Activated CD4-positive, alpha-beta T cell treated with anti-CD3 and anti-CD28 coated beads, Interleukin-2, amount 50 U/mL, for 16 hours (primary cell): ENCODE measurements at regions not wholly inside any gene's neighbourhood (a gene's known extent, or its start where the extent isn't known, plus 50 kb on each side); places are given as distances from the start of the nearest gene placed in this dataset.

Source experiments
- DNase-seq: peaks from one replicate; pipeline ENCODE4 v3.0.0-alpha.2; 2020

DNA sequence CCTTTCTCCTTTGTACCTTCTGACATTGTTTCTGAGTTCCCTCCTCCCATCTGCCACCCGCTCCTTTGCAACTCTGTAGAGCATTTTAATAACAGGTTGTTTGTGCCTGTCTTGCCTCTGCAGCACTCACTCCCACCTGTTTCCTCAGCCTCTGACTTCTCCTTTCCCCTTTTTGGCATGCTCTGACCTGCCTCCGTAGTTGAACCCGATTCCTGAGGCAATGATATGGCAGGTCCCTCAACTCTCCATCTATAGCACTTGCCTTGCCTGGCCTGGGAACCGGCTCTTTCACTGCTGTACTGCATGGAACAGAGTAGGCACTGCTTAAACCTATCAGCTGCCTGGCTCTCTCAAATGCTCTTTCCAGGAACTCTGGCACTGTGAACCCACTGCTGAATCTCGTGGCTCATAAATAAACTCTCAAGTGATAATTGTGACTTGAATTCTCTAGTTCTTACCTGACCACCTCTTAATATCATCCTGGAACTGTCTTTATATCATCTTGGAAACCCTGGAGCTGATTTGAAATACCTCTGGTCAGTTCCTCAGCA, 50.3 kb downstream of the UTRN start:
- no peak for DNase-seq

- peak; percentile 58 for DNase-seq
Measured at GRCh38 chr6:144335914-144336313, 50.8 kb downstream of the UTRN start.

GRCh38 chr6:144336900-144337299, 51.8 kb downstream of the UTRN start:
- no peak for DNase-seq

- no peak for DNase-seq
Measured at GRCh38 chr6:144338474-144338873, 53.3 kb downstream of the UTRN start.

DNA sequence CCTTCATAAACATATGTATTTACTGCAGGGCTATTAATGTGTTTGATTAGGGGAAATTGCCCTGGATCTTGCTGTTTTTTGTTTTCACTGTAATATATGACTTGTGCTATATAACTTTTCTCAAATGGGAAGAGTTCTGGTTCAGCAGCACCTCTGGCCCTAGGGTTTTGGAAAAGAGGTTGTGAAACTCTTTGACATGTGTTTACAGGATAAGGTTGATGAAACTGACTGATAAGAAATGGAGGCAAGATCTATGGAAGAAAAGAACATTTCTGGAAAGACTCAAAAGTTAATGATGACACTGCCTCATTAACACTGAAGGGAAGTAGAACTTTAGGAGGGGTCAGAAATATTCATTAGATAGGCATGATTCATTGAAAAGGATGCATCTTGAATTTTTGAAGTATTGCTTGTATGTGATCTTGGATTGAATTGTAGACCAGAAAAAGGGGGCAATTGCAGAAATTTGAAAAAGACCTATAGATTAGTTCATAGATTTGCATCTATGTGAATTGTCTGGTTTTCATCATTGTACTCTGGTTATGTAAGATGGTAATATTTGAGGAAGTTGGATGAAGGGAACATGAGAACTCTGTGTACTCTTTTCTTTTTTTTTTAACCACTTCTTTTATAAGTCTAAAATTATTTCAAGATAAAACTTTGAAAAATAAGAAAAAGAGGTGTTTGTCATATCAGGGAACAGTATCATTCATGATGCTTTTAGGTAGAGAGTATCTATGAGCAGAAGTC, 54.0 kb downstream of the UTRN start:
- DNase-seq = no peak

GRCh38 chr6:144339859-144340452, 54.8 kb downstream of the UTRN start:
- DNase-seq = no peak

GRCh38 chr6:144340541-144341371, 55.6 kb downstream of the UTRN start:
- no peak for DNase-seq

- DNase-seq = no peak
Measured at GRCh38 chr6:144341831-144342527, 56.8 kb downstream of the UTRN start.

GRCh38 chr6:144343701-144344428, 58.7 kb downstream of the UTRN start:
- DNase-seq = peak; percentile 71

DNA sequence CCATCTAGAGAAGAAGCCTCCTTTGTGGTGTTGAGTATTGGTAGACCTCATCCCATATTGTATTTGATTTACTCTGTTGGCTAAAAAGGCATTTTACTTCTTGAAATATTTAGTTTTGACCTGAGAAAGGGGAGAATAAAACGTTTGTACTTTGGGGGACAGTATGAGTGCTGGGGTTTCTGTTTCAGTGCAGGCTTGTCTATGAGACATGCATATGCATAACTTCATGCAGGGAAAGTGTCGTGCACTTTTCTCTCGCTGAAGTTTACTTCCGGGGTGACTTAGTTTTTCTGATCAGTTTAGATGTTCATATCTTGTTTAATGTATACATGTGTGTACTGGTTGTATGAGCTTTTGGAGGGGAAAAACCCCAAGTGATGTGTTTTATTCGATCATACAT, 59.5 kb downstream of the UTRN start:
- DNase-seq = peak; percentile 69

GRCh38 chr6:144345451-144345850, 60.3 kb downstream of the UTRN start:
- DNase-seq = no peak

DNA sequence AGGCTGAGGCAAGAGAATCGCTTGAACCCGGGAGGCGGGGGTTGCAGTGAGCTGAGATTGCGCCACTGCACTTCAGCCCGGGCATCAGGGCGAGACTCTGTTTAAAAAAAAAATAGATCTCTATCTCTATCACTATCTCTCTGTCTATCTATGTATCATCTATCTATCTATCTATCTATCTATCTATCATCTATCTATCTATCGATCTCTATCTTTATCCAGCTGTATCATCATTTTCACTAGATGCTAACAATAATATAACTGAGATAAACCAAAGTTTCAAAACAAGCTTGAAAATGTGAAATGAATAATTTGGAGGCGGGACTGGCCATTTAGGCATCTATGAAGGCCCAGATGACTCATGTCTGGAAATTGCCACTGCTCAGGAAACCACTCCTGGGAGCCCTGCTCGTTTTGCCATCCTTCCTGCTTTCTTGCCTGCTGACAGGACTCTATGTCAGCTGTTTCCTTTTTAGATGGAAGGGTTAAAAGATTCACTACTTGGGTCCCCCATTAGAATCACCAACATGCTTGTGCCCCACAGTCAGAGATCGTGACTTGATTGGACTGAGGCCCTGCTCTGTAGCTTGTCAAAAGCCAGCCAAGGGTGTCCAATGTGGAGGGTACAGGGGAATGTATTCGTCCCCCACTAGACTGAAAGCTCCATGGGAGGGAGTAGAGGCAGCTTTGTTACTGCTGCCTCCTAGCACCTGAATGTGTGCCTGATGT, 61.7 kb downstream of the UTRN start:
- peak; percentile 65 for DNase-seq

- no peak for DNase-seq
Measured at GRCh38 chr6:144347448-144347759, 62.3 kb downstream of the UTRN start.

- DNase-seq = no peak
Measured at GRCh38 chr6:144347933-144348332, 62.8 kb downstream of the UTRN start.

GRCh38 chr6:144349690-144350527, 64.8 kb downstream of the UTRN start:
- DNase-seq = peak; percentile 72

- DNase-seq = no peak
Measured at GRCh38 chr6:144350528-144350880, 65.4 kb downstream of the UTRN start.

DNA sequence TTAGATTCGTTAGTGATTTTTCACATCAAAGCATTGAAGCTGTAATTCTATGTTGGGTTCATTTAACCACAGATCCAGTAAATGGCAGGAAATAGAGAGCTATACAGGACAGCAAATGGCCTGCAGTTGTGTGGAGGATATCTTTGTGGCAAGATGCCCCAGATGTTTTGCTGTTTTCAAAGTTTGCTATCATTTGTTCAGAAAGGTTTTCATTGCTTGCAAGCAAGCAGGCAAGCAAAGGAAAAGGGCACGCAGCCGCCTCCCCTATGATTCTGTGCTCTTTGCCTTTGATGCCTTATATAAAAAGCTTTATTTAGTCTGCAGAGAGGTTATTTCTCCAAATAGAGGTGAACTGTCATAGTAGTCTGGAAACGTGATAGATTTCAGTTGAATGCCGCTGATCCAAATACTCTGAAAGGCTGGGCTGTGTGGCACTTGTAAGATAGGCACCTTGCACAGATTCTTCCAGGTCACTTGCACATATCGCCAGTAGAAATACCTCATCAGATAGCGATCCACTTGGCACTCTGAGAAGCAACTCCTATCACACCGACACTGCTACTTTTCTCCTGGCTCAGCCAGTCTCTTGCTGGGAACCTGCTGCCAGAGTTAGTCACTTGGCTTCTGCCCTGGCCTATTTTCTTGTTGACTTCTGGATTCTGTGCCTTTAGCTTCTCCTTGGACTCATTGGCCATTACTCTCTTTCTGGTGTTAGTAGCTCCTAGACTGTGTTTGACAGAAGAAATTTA, 66.4 kb downstream of the UTRN start:
- DNase-seq = no peak

GRCh38 chr6:144352331-144352730, 67.2 kb downstream of the UTRN start:
- no peak for DNase-seq

DNA sequence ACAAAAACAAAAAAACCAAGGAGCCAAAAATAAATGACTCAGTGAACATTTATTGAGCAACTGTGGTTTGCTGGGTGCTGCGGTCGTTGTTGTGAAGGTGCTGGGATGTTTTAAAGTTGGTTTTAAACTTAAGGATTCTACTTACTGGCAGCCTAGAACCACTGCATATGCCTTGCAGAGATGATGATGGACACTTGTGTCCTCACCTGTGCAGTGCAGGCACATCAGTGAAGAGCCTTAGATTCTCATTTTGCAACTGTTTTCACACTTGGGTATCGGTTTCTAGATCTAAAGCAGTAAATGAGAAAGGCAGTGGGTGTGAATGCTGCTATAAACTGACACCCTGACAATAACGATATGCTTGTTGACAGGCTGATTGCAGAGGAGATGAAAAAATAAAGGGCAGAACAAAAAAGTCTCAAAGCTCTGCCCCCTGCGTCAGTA, 68.8 kb downstream of the UTRN start:
- DNase-seq = peak; percentile 84

DNA sequence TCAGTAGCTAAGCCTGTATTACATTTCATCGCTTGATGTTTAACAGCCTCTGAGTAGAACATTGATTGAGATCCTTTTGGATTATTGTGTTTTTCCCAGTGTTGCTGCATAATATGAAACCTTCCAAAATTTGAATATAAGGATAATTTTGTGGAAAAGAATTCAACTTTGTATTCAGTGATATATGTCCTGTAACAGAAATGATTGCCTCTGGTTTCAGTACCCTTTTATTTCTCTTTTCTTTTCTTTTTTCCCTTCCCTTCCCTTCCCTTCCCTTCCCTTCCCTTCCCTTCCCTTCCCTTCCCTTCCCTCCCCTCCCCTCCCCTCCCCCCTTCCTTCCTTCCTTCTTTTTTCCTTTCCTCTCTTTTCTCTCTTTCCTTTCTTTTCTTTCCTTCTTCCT, 74.6 kb downstream of the UTRN start:
- no peak for DNase-seq
